ENCODE measurements at regions not wholly inside any gene's neighbourhood (a gene's known extent, or its start where the extent isn't known, plus 50 kb on each side); places are given as distances from the start of the nearest gene placed in this dataset.

- TF ChIP-seq CTCF (IDR thresholded peaks at IDR 0.05; ENCODE audit: poor library complexity) (no peak), EZH2phosphoT487 (IDR thresholded peaks at IDR 0.05; ENCODE audit: low read depth, severe bottlenecking, unreplicated experiment) (no peak)
Measured at GRCh38 chr14:81903477-81903876, 369.8 kb upstream of the SEL1L start.
